ENCODE measurements at regions not wholly inside any gene's neighbourhood (a gene's known extent, or its start where the extent isn't known, plus 50 kb on each side); places are given as distances from the start of the nearest gene placed in this dataset.

- TF ChIP-seq CTCF (conservative IDR thresholded peaks at IDR 0.05; ENCODE audit: low read length) (no peak), EZH2phosphoT487 (IDR thresholded peaks at IDR 0.05; ENCODE audit: borderline replicate concordance, low read depth, low read length) (no peak)
Observed at GRCh38 chr5:165277661-165278060, 1772.2 kb downstream of the MAT2B start.
